HepG2 (cell line): ENCODE measurements at regions not wholly inside any gene's neighbourhood (a gene's known extent, or its start where the extent isn't known, plus 50 kb on each side); places are given as distances from the start of the nearest gene placed in this dataset.

ENCODE experiments used
- ATF3 ChIP-seq: sonication (generic); formaldehyde crosslinking; IDR thresholded peaks from 2 replicates; pipeline ENCODE4 v1.4.0; 2020; ENCODE audit warnings: missing genetic modification reagents
- CHD2 ChIP-seq: IDR thresholded peaks from 2 replicates; pipeline ENCODE4 v1.6.1; 2011; ENCODE audit warnings: low read depth, low read length, improper control_type of control experiment
- HOXA9 ChIP-seq: sonication (generic); formaldehyde crosslinking; IDR thresholded peaks from 2 replicates; pipeline ENCODE4 v1.8.1; 2022; ENCODE audit warnings: missing genetic modification reagents, mild to moderate bottlenecking, moderate library complexity, borderline replicate concordance
- KDM3A ChIP-seq: IDR thresholded peaks from 2 replicates; pipeline ENCODE4 v1.6.1; 2018; ENCODE audit warnings: low read depth, missing compliant biosample characterization
- POLR2A ChIP-seq, 2 experiments: IDR thresholded peaks; 2 replicates each; pipeline ENCODE4 v1.6.1; 2011; ENCODE audit warnings: low read depth in 2 of 2, low read length in 2 of 2, mild to moderate bottlenecking in 1 of 2, moderate library complexity in 1 of 2; ENCODE audit not compliant: insufficient read depth in 1 of 2
- RBAK ChIP-seq: sonication (generic); formaldehyde crosslinking; IDR thresholded peaks from 2 replicates; pipeline ENCODE4 v1.5.1; 2020; ENCODE audit warnings: mild to moderate bottlenecking, missing genetic modification reagents
- RFX5 ChIP-seq: IDR thresholded peaks from 2 replicates; pipeline ENCODE4 v1.6.1; 2011; ENCODE audit warnings: low read depth, low read length, improper control_type of control experiment
- ZNF580 ChIP-seq: IDR thresholded peaks from 2 replicates; pipeline ENCODE4 v1.6.1; 2016; ENCODE audit warnings: low read depth, borderline replicate concordance
- TF ChIP-seq, protein P1 (sequence below): sonication (generic); formaldehyde crosslinking; IDR thresholded peaks from 2 replicates; pipeline ENCODE4 v1.4.0; 2020; ENCODE audit warnings: missing genetic modification reagents

GRCh38 chr5:6545770-6546690, 86.8 kb downstream of the NSUN2 start:
- TF ChIP-seq ATF3 (CRISPR knock-in tag) = no peak
- TF ChIP-seq ZNF580 = no peak
- no peak for TF ChIP-seq RFX5
- no peak for TF ChIP-seq HOXA9 (CRISPR knock-in tag)
- TF ChIP-seq, protein P1, sequence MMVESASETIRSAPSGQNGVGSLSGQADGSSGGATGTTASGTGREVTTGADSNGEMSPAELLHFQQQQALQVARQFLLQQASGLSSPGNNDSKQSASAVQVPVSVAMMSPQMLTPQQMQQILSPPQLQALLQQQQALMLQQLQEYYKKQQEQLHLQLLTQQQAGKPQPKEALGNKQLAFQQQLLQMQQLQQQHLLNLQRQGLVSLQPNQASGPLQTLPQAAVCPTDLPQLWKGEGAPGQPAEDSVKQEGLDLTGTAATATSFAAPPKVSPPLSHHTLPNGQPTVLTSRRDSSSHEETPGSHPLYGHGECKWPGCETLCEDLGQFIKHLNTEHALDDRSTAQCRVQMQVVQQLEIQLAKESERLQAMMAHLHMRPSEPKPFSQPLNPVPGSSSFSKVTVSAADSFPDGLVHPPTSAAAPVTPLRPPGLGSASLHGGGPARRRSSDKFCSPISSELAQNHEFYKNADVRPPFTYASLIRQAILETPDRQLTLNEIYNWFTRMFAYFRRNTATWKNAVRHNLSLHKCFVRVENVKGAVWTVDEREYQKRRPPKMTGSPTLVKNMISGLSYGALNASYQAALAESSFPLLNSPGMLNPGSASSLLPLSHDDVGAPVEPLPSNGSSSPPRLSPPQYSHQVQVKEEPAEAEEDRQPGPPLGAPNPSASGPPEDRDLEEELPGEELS (CRISPR knock-in tag) = no peak
- TF ChIP-seq KDM3A = no peak
- no peak for TF ChIP-seq POLR2A (IDR thresholded peaks at IDR 0.05; ENCODE audit: insufficient read depth in 1 of 2, low read depth in 2 of 2, low read length in 2 of 2)
- TF ChIP-seq RBAK (CRISPR knock-in tag) = no peak
- TF ChIP-seq CHD2 = no peak
